GM12864 (cell line): ENCODE measurements at regions not wholly inside any gene's neighbourhood (a gene's known extent, or its start where the extent isn't known, plus 50 kb on each side); places are given as distances from the start of the nearest gene placed in this dataset.

ENCODE experiments used
- DNase-seq: peaks from one replicate; pipeline ENCODE4 v3.0.0-alpha.2; 2011; ENCODE audit warnings: low read depth
- H3K4me3 ChIP-seq: 2 replicates; pipeline ENCODE4 v1.5.1; 2011; ENCODE audit warnings: mild to moderate bottlenecking, low read depth, low read length, control low read depth
- TF ChIP-seq, protein P1 (sequence below): IDR thresholded peaks from 2 replicates; pipeline ENCODE4 v1.5.1; 2011; ENCODE audit warnings: low read depth, mild to moderate bottlenecking, moderate library complexity, low read length, control low read depth, inconsistent platforms; ENCODE audit errors: missing control alignments

DNA sequence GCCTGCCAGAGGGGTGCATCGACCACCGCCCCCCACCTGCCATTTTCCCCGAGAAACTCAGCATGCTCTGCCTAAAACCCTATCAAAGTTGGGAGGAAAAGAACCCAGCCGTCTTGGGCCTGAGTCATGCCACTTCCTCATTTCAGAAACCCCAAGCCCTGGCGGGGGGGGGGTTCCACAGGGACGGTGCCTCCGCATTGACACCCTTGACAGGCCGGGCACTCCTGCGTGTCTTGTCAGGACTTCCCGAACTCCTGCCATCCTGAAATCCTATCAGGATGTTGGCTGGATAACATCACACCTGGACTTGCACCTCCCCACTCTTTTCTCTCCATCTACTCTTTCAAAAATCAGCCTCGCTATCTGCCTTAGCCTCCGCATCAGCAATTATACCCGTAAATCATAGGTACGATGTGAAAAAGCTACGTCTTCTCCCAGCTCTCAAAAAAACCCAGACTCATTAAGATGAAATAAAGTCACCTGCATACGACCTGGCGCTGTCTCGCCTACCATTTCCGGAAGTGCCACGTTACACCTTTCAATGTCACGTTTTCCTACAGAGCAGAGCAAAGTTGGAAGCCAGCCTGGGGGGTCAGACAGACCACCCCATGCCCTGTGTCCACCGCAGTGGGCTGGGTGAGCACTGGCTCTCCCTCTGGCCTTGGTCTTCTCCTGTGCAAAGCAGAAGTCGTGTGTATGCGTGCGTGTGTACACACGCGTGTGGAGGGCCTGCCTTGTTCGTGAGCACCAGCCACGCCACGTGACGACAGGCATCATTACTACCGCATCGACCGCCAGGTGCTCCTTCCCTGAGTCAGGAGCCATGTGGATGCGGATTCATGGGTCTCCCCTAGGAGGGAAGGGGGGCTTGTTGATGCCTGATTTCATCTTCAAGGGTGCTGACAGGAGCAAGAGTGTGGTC is 96.7 kb downstream of the RFLNA start:
- DNase-seq = peak; percentile 29
- peak overlapping the region; percentile 9; the same call in 1 of the 2 replicates for H3K4me3 ChIP-seq
- TF ChIP-seq, protein P1, sequence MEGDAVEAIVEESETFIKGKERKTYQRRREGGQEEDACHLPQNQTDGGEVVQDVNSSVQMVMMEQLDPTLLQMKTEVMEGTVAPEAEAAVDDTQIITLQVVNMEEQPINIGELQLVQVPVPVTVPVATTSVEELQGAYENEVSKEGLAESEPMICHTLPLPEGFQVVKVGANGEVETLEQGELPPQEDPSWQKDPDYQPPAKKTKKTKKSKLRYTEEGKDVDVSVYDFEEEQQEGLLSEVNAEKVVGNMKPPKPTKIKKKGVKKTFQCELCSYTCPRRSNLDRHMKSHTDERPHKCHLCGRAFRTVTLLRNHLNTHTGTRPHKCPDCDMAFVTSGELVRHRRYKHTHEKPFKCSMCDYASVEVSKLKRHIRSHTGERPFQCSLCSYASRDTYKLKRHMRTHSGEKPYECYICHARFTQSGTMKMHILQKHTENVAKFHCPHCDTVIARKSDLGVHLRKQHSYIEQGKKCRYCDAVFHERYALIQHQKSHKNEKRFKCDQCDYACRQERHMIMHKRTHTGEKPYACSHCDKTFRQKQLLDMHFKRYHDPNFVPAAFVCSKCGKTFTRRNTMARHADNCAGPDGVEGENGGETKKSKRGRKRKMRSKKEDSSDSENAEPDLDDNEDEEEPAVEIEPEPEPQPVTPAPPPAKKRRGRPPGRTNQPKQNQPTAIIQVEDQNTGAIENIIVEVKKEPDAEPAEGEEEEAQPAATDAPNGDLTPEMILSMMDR = no peak

DNA sequence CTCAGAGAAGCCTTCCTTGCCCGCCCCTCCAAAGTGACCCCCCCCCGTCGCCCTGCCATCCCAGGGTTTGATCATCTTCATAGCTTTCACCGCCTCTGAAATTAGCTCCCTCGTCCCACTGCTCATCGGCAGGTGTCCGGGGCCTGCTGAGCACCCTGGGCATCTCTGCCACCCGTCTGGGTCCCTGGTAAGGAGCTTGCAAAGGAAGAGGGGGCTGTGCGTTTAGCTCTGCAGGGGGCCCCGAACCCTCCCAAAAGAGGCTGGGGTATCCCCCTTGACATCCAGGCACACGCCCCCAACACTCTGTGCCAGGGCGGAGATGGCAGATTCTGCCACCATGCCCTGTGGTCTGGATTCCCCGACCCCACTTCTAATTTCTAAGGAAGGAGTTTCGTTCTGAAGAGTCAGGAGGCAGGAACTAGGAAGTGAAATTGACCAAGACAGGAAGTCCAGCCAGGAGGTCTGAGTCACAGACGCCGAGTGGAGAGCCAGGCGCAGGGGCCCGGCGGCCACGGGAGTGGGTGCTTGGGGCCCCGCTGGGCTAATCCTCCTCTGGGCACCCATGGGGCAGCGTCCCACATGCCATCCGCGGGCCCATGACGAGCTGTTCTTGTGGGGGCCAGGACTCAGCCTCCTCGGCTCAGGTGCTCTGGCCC is 95.7 kb downstream of the RFLNA start:
- TF ChIP-seq, protein P1 = no peak
- H3K4me3 ChIP-seq = peak overlapping the region; percentile 9
- DNase-seq = peak; percentile 15

DNA sequence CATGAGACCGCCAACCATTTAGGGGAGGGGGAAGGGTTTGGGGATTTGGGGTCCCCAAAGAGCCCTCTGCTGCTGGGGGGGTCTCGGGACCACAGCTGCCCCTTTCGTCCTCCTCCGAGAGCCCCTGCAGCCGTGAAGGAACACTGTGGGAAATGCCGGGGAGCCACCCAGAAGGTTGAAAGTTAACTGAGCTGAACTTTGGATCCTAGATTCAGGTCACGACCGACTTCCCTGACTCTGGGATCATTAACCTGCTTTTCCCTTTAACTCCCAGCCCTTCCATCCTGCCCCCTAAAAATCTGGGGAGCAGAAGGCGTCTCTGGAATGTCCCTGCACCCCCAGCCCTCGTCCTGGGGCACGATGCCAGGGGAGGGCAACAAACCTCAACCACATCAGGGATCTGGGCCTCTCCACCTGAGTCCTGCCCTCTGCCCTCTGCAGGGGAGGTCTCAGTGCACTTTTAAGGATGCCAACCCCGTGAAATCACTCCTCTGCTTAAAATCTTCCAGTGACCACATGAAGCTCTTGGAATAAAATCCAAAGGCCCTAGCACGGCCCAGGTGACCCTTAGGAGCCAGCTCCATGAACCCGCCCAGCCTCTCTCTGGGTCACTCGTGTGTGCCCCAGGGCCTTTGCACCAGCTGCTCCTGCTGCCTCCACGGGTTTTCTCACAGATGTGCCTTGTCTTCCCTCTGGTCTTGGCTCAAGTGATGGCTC is 95.0 kb downstream of the RFLNA start:
- TF ChIP-seq, protein P1 = no peak
- no peak for DNase-seq

DNA sequence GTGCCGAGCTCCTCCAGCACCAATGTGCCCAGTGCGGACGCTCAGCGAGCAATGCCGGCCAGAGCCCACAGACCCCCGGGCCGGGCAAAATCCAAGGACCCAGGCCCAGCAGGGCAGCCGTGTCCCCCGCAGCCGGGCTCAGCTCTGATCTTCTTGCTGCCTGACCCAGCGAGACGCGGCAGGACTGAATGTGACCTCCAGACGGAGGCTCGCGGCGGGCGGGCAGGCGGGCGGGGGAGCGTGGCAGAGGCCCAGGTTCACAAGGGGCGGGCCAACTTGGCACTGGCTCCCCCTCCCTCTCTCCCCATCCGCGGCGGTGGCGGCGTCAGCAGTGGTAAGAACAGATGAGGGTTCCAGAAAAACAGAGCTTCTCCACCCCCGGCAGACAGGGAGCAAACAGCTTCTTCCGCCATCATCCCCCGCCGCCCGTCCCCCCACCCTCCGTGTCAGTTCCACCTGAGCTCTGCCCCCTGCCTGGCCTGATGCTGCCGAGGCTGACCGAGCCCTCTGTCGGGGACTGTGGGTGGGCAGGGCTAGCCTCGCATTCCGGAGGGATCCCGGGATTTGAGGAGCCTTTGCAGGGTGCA is 94.3 kb downstream of the RFLNA start:
- no peak overlapping the region for H3K4me3 ChIP-seq
- no peak for DNase-seq
- TF ChIP-seq, protein P1 = no peak

More for the DNA sequence above, 95.0 kb downstream of the RFLNA start:
- no peak overlapping the region for H3K4me3 ChIP-seq

DNA sequence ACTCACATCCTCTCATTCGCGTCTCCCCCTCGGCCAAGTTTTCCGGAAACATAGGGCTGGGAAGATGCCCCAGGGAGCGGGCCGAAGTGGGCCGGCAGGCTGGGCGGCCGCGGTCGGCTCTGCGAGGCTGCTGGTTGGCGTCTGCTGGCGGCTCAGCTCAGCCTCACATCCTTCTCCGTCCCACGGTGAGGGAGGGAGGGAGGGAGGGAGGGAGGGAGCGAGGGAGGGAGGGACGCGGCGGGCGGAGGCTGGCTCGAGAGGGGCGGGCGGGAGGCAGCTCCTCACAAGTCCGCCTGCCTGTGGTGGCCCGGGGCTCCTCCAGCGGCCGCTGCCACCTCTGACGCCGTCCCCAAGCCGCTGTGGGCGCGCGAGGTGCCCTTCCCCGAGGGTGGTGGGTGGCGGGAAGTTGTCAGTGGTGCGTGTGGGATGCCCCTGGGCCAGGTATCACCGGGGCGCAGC is 93.8 kb downstream of the RFLNA start:
- DNase-seq = no peak
- TF ChIP-seq, protein P1 = no peak
- H3K4me3 ChIP-seq = no peak overlapping the region

DNA sequence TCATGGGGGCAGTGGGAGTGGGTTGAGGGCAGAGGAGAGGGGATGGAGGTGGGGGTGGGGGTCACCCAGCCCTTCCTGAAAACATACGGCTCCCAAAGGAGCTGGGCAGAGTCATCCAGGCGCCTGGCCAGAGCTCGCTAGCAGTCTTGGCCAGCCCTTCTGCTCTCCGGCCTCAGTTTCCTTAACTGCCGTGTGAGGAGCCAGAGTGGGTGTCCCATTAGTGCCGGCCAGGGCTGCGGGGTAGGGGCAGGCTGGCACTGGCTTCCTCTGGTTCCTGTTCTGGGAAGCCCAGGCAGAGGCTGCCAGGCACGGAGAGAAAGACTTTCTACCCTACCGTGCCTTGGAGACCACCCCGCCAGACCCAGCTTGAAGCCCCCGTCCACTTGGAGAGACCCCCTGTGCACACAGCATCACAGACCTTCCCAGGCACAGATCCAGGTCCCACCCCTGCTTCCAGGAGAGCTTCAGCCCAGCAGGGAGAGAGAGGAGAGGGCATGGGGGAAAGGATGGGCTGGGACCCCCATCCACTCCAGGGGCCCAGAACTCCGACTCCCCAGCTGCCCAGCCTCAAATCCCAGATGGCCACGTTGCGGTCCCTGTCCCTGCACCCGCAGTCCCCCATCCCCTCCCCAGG is 93.3 kb downstream of the RFLNA start:
- DNase-seq = no peak
- TF ChIP-seq, protein P1 = no peak
- no peak overlapping the region for H3K4me3 ChIP-seq
